ENCODE measurements at regions not wholly inside any gene's neighbourhood (a gene's known extent, or its start where the extent isn't known, plus 50 kb on each side); places are given as distances from the start of the nearest gene placed in this dataset.

- DNase-seq, result no peak
These were observed 178.2 kb upstream of the HS3ST5 start for GRCh38 chr6:114520976-114521375.

- no peak for DNase-seq
These were observed 171.3 kb upstream of the HS3ST5 start for GRCh38 chr6:114514170-114514569.

GRCh38 chr6:114471450-114471849 is 128.6 kb upstream of the HS3ST5 start:
- DNase-seq, result no peak

GRCh38 chr6:114467931-114468330 is 125.1 kb upstream of the HS3ST5 start:
- DNase-seq, result no peak

- no peak for DNase-seq
These were observed 122.7 kb upstream of the HS3ST5 start for GRCh38 chr6:114465511-114465910.

- no peak for DNase-seq
These were observed 111.0 kb upstream of the HS3ST5 start for GRCh38 chr6:114453737-114454276.

GRCh38 chr6:114452785-114453401 is 110.1 kb upstream of the HS3ST5 start:
- no peak for DNase-seq

- no peak for DNase-seq
These were observed 107.8 kb upstream of the HS3ST5 start for GRCh38 chr6:114450631-114451030.

GRCh38 chr6:114449659-114450058 is 106.8 kb upstream of the HS3ST5 start:
- DNase-seq, result no peak

- DNase-seq, result no peak
These were observed 103.5 kb upstream of the HS3ST5 start for GRCh38 chr6:114446342-114446741.

GRCh38 chr6:114445846-114446245 is 103.0 kb upstream of the HS3ST5 start:
- no peak for DNase-seq

- no peak for DNase-seq
These were observed 96.6 kb upstream of the HS3ST5 start for GRCh38 chr6:114439411-114439810.

GRCh38 chr6:114437235-114437634 is 94.4 kb upstream of the HS3ST5 start:
- no peak for DNase-seq

- DNase-seq, result no peak
These were observed 93.9 kb upstream of the HS3ST5 start for GRCh38 chr6:114436691-114437090.

GRCh38 chr6:114435985-114436384 is 93.2 kb upstream of the HS3ST5 start:
- no peak for DNase-seq

GRCh38 chr6:114432400-114432799 is 89.6 kb upstream of the HS3ST5 start:
- no peak for DNase-seq

- DNase-seq, result no peak
These were observed 88.8 kb upstream of the HS3ST5 start for GRCh38 chr6:114431641-114432040.

GRCh38 chr6:114430534-114431124 is 87.8 kb upstream of the HS3ST5 start:
- DNase-seq, result no peak

GRCh38 chr6:114428341-114428740 is 85.5 kb upstream of the HS3ST5 start:
- no peak for DNase-seq

GRCh38 chr6:114421199-114421598 is 78.4 kb upstream of the HS3ST5 start:
- DNase-seq, result no peak

- DNase-seq, result no peak
These were observed 76.4 kb upstream of the HS3ST5 start for GRCh38 chr6:114419175-114419574.

GRCh38 chr6:114418304-114418972 is 75.6 kb upstream of the HS3ST5 start:
- no peak for DNase-seq

GRCh38 chr6:114407426-114408035 is 64.7 kb upstream of the HS3ST5 start:
- no peak for DNase-seq

All from SW 1271 (cell line).